ENCODE measurements at regions not wholly inside any gene's neighbourhood (a gene's known extent, or its start where the extent isn't known, plus 50 kb on each side); places are given as distances from the start of the nearest gene placed in this dataset.

DNA sequence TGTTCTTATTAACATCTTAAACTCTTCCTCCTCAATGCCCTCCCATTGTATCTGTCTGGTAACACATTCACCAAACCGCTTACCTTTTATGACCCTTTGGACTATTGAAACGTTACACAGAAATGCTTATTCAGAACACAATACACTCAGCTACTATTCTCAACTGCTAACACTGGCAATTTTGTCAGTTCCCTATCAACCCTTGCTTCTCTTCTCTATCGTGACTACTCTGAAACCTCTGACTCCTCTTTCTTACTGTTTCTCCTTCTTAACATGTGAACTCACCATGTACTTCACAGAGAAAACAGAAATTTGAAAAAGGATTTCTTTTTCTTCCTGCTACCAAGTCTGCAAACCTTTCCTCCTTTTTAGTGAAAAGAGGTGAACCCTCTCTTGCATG, 232.9 kb upstream of the GPR149 start:
- TF ChIP-seq, protein P1, sequence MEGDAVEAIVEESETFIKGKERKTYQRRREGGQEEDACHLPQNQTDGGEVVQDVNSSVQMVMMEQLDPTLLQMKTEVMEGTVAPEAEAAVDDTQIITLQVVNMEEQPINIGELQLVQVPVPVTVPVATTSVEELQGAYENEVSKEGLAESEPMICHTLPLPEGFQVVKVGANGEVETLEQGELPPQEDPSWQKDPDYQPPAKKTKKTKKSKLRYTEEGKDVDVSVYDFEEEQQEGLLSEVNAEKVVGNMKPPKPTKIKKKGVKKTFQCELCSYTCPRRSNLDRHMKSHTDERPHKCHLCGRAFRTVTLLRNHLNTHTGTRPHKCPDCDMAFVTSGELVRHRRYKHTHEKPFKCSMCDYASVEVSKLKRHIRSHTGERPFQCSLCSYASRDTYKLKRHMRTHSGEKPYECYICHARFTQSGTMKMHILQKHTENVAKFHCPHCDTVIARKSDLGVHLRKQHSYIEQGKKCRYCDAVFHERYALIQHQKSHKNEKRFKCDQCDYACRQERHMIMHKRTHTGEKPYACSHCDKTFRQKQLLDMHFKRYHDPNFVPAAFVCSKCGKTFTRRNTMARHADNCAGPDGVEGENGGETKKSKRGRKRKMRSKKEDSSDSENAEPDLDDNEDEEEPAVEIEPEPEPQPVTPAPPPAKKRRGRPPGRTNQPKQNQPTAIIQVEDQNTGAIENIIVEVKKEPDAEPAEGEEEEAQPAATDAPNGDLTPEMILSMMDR (IDR thresholded peaks at IDR 0.05), result no peak
- TF ChIP-seq EZH2 (IDR thresholded peaks at IDR 0.05; ENCODE audit: borderline replicate concordance, insufficient read depth, low read depth, low read length, poor library complexity, severe bottlenecking), result no peak
- no peak overlapping the region for H3K9ac ChIP-seq (ENCODE audit: low read length)
- Mint-ChIP-seq H3K4me1 (no peaks in the 10 kb centered on the region), H3K27me3 (no peaks in the 10 kb centered on the region), H3K27ac (no peak overlapping the region), H3K4me3 (no peak overlapping the region), H3K9me3 (ENCODE audit: insufficient read depth) (no peaks in the 10 kb centered on the region)
- no peaks in the 10 kb centered on the region for H4K20me1 ChIP-seq (ENCODE audit: control insufficient read depth, insufficient read depth, low read length, poor library complexity, severe bottlenecking)
- WGBS (ENCODE audit: insufficient coverage), result 95% methylated on average over 3 of the region's 3 CpGs
- no peaks in the 10 kb centered on the region for H3K36me3 ChIP-seq (replicated peaks in 1 of 2; ENCODE audit: control extremely low read depth in 1 of 2, control insufficient read depth in 1 of 2, extremely low read depth in 1 of 2, insufficient read depth in 2 of 2, low read length in 1 of 2)
- H3K9me3 ChIP-seq (ENCODE audit: control extremely low read depth in 1 of 3, control insufficient read depth in 2 of 3, insufficient read depth in 1 of 3, low read length in 2 of 3), result peaks cover 0 to 3% (median 0%) of the 10 kb centered on the region in 3 donors
- no peaks in the 10 kb centered on the region for H3K4me1 ChIP-seq (ENCODE audit: control insufficient read depth in 2 of 2, insufficient read depth in 2 of 2, low read length in 2 of 2)
- H3K4me3 ChIP-seq (ENCODE audit: control extremely low read depth in 1 of 5, extremely low read depth in 1 of 5, insufficient read depth in 1 of 5, low read depth in 2 of 5, low read length in 4 of 5), result no peak overlapping the region
- no peak for DNase-seq
- H3K4me2 ChIP-seq (replicated peaks; ENCODE audit: low read depth, low read length, poor library complexity, severe bottlenecking), result no peak overlapping the region
- no peaks in the 10 kb centered on the region for H3K27me3 ChIP-seq (replicated peaks in 1 of 4; ENCODE audit: control extremely low read depth in 1 of 4, control insufficient read depth in 3 of 4, insufficient read depth in 4 of 4, low read length in 3 of 4)
- CTCF ChIA-PET, result no interaction called here
- ATAC-seq (ENCODE audit: low read depth), result no peak
- no peak overlapping the region for H3K27ac ChIP-seq (ENCODE audit: low read length in 2 of 2)
- H3K79me2 ChIP-seq (ENCODE audit: control insufficient read depth, insufficient read depth, low read length), result no peaks in the 10 kb centered on the region
- H2AFZ ChIP-seq (ENCODE audit: insufficient read depth, low read depth, low read length, poor library complexity, severe bottlenecking), result no peak overlapping the region
- intact Hi-C loops (cut with micrococcal nuclease), result no loop called here
- POLR2A ChIA-PET, result no interaction called here

DNA sequence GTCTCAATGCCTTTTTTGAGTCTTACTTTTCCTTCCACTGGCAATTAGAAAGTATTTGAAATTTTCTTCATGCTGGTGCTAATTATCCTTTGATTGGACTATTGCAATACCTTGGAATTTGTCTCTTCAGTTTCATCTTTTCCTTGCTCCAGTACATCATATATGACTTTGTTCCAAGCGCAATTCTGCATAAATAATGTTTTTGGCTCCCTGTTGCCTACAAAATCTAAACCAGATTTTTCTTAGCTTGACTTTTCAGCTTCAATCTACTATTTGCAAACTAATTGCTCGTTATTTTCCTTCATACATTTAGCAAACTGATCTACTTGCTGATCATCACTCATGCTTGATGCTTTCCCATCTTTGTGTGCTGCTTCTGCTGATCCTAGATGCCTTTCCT, 230.8 kb upstream of the GPR149 start:
- intact Hi-C loops (cut with micrococcal nuclease), result no loop called here
- POLR2A ChIA-PET, result no interaction called here
- no peak overlapping the region for H3K9ac ChIP-seq (ENCODE audit: low read length)
- H3K36me3 ChIP-seq (replicated peaks in 1 of 2; ENCODE audit: control extremely low read depth in 1 of 2, control insufficient read depth in 1 of 2, extremely low read depth in 1 of 2, insufficient read depth in 2 of 2, low read length in 1 of 2), result no peaks in the 10 kb centered on the region
- no peak overlapping the region for H3K4me3 Mint-ChIP-seq
- H3K9me3 ChIP-seq (ENCODE audit: control extremely low read depth in 1 of 3, control insufficient read depth in 2 of 3, insufficient read depth in 1 of 3, low read length in 2 of 3), result no peaks in the 10 kb centered on the region
- H3K27me3 Mint-ChIP-seq, result no peaks in the 10 kb centered on the region
- no peak for TF ChIP-seq EZH2 (IDR thresholded peaks at IDR 0.05; ENCODE audit: borderline replicate concordance, insufficient read depth, low read depth, low read length, poor library complexity, severe bottlenecking)
- TF ChIP-seq, protein P1 (IDR thresholded peaks at IDR 0.05), result no peak
- H4K20me1 ChIP-seq (ENCODE audit: control insufficient read depth, insufficient read depth, low read length, poor library complexity, severe bottlenecking), result no peaks in the 10 kb centered on the region
- WGBS (ENCODE audit: insufficient coverage), result 83% methylated on average over 2 of the region's 2 CpGs
- H3K4me1 ChIP-seq (ENCODE audit: control insufficient read depth in 2 of 2, insufficient read depth in 2 of 2, low read length in 2 of 2), result no peaks in the 10 kb centered on the region
- no peaks in the 10 kb centered on the region for H3K4me1 Mint-ChIP-seq
- no peak overlapping the region for H3K27ac Mint-ChIP-seq
- H3K27me3 ChIP-seq (replicated peaks in 1 of 4; ENCODE audit: control extremely low read depth in 1 of 4, control insufficient read depth in 3 of 4, insufficient read depth in 4 of 4, low read length in 3 of 4), result no peaks in the 10 kb centered on the region
- no peak overlapping the region for H3K4me3 ChIP-seq (ENCODE audit: control extremely low read depth in 1 of 5, extremely low read depth in 1 of 5, insufficient read depth in 1 of 5, low read depth in 2 of 5, low read length in 4 of 5)
- no peak overlapping the region for H2AFZ ChIP-seq (ENCODE audit: insufficient read depth, low read depth, low read length, poor library complexity, severe bottlenecking)
- ATAC-seq (ENCODE audit: low read depth), result no peak
- H3K9me3 Mint-ChIP-seq (ENCODE audit: insufficient read depth), result no peaks in the 10 kb centered on the region
- CTCF ChIA-PET, result no interaction called here
- DNase-seq, result no peak
- H3K27ac ChIP-seq (ENCODE audit: low read length in 2 of 2), result no peak overlapping the region
- no peaks in the 10 kb centered on the region for H3K79me2 ChIP-seq (ENCODE audit: control insufficient read depth, insufficient read depth, low read length)
- no peak overlapping the region for H3K4me2 ChIP-seq (replicated peaks; ENCODE audit: low read depth, low read length, poor library complexity, severe bottlenecking)

Measured in B cell (primary cell).